ENCODE measurements at regions not wholly inside any gene's neighbourhood (a gene's known extent, or its start where the extent isn't known, plus 50 kb on each side); places are given as distances from the start of the nearest gene placed in this dataset.

GRCh38 chr4:30281986-30282385, 438.2 kb upstream of the PCDH7 start:
- Histone ChIP-seq H3K27ac (ENCODE audit: low read depth, low read length) (no peak overlapping the region), H3K4me1 (ENCODE audit: control insufficient read depth, insufficient read depth, low read length) (no peaks in the 10 kb centered on the region), H3K4me3 (ENCODE audit: low read depth, low read length) (no peak overlapping the region), H3K9me3 (ENCODE audit: control insufficient read depth, insufficient read depth, low read length) (no peaks in the 10 kb centered on the region), H3K36me3 (ENCODE audit: control insufficient read depth, insufficient read depth, low read length) (no peaks in the 10 kb centered on the region), H3K27me3 (ENCODE audit: control insufficient read depth, insufficient read depth, low read length) (no peaks in the 10 kb centered on the region)
- DNase-seq (ENCODE audit: low read depth in 4 of 6, low spot score in 6 of 6) = no peak

GRCh38 chr4:30283336-30283735, 436.8 kb upstream of the PCDH7 start:
- H3K27ac ChIP-seq (ENCODE audit: low read depth, low read length) = no peak overlapping the region
- H3K27me3 ChIP-seq (ENCODE audit: control insufficient read depth, insufficient read depth, low read length) = no peaks in the 10 kb centered on the region
- 92% methylated on average over 2 of the region's 3 CpGs for WGBS (ENCODE audit: insufficient coverage)
- no peaks in the 10 kb centered on the region for H3K4me1 ChIP-seq (ENCODE audit: control insufficient read depth, insufficient read depth, low read length)
- no peak for DNase-seq (ENCODE audit: low read depth in 4 of 6, low spot score in 6 of 6)
- H3K9me3 ChIP-seq (ENCODE audit: control insufficient read depth, insufficient read depth, low read length) = no peaks in the 10 kb centered on the region
- no peaks in the 10 kb centered on the region for H3K36me3 ChIP-seq (ENCODE audit: control insufficient read depth, insufficient read depth, low read length)
- no peak overlapping the region for H3K4me3 ChIP-seq (ENCODE audit: low read depth, low read length)

- no peak for DNase-seq (ENCODE audit: low read depth in 4 of 6, low spot score in 6 of 6)
- Histone ChIP-seq H3K4me3 (ENCODE audit: low read depth, low read length) (no peak overlapping the region), H3K36me3 (ENCODE audit: control insufficient read depth, insufficient read depth, low read length) (no peaks in the 10 kb centered on the region), H3K27ac (ENCODE audit: low read depth, low read length) (no peak overlapping the region), H3K27me3 (ENCODE audit: control insufficient read depth, insufficient read depth, low read length) (no peaks in the 10 kb centered on the region), H3K9me3 (ENCODE audit: control insufficient read depth, insufficient read depth, low read length) (no peaks in the 10 kb centered on the region), H3K4me1 (ENCODE audit: control insufficient read depth, insufficient read depth, low read length) (no peaks in the 10 kb centered on the region)
- 89% methylated on average over 3 of the region's 3 CpGs for WGBS (ENCODE audit: insufficient coverage)
These were observed 425.9 kb upstream of the PCDH7 start for GRCh38 chr4:30294295-30294694.

GRCh38 chr4:30295652-30296051, 424.5 kb upstream of the PCDH7 start:
- WGBS (ENCODE audit: insufficient coverage) = 96% methylated on average over 4 of the region's 5 CpGs
- no peaks in the 10 kb centered on the region for H3K4me1 ChIP-seq (ENCODE audit: control insufficient read depth, insufficient read depth, low read length)
- no peak overlapping the region for H3K27ac ChIP-seq (ENCODE audit: low read depth, low read length)
- H3K27me3 ChIP-seq (ENCODE audit: control insufficient read depth, insufficient read depth, low read length) = no peaks in the 10 kb centered on the region
- H3K4me3 ChIP-seq (ENCODE audit: low read depth, low read length) = no peak overlapping the region
- no peak for DNase-seq (ENCODE audit: low read depth in 4 of 6, low spot score in 6 of 6)
- no peaks in the 10 kb centered on the region for H3K9me3 ChIP-seq (ENCODE audit: control insufficient read depth, insufficient read depth, low read length)
- no peaks in the 10 kb centered on the region for H3K36me3 ChIP-seq (ENCODE audit: control insufficient read depth, insufficient read depth, low read length)

- Histone ChIP-seq H3K27ac (ENCODE audit: low read depth, low read length) (no peak overlapping the region), H3K4me3 (ENCODE audit: low read depth, low read length) (no peak overlapping the region), H3K27me3 (ENCODE audit: control insufficient read depth, insufficient read depth, low read length) (no peaks in the 10 kb centered on the region), H3K36me3 (ENCODE audit: control insufficient read depth, insufficient read depth, low read length) (no peaks in the 10 kb centered on the region), H3K4me1 (ENCODE audit: control insufficient read depth, insufficient read depth, low read length) (no peaks in the 10 kb centered on the region), H3K9me3 (ENCODE audit: control insufficient read depth, insufficient read depth, low read length) (no peaks in the 10 kb centered on the region)
- DNase-seq (ENCODE audit: low read depth in 4 of 6, low spot score in 6 of 6) = no peak
These were observed 406.2 kb upstream of the PCDH7 start for GRCh38 chr4:30314001-30314400.

- peaks cover 2% of the 10 kb centered on the region for H3K9me3 ChIP-seq (ENCODE audit: control insufficient read depth, insufficient read depth, low read length)
- H3K4me3 ChIP-seq (ENCODE audit: low read depth, low read length) = no peak overlapping the region
- no peak overlapping the region for H3K27ac ChIP-seq (ENCODE audit: low read depth, low read length)
- no peaks in the 10 kb centered on the region for H3K27me3 ChIP-seq (ENCODE audit: control insufficient read depth, insufficient read depth, low read length)
- H3K4me1 ChIP-seq (ENCODE audit: control insufficient read depth, insufficient read depth, low read length) = no peaks in the 10 kb centered on the region
- 86% methylated on average over 6 of the region's 6 CpGs for WGBS (ENCODE audit: insufficient coverage)
- H3K36me3 ChIP-seq (ENCODE audit: control insufficient read depth, insufficient read depth, low read length) = no peaks in the 10 kb centered on the region
- no peak for DNase-seq (ENCODE audit: low read depth in 4 of 6, low spot score in 6 of 6)
These were observed 389.1 kb upstream of the PCDH7 start for GRCh38 chr4:30330894-30331652.

- Histone ChIP-seq H3K9me3 (ENCODE audit: control insufficient read depth, insufficient read depth, low read length) (no peaks in the 10 kb centered on the region), H3K4me1 (ENCODE audit: control insufficient read depth, insufficient read depth, low read length) (no peaks in the 10 kb centered on the region), H3K27me3 (ENCODE audit: control insufficient read depth, insufficient read depth, low read length) (no peaks in the 10 kb centered on the region), H3K27ac (ENCODE audit: low read depth, low read length) (no peak overlapping the region), H3K4me3 (ENCODE audit: low read depth, low read length) (no peak overlapping the region), H3K36me3 (ENCODE audit: control insufficient read depth, insufficient read depth, low read length) (no peaks in the 10 kb centered on the region)
- no CpG with 5 or more reads among the region's 1 CpG for WGBS (ENCODE audit: insufficient coverage)
- no peak for DNase-seq (ENCODE audit: low read depth in 4 of 6, low spot score in 6 of 6)
These were observed 378.4 kb upstream of the PCDH7 start for GRCh38 chr4:30341731-30342130.

GRCh38 chr4:30350288-30350687, 369.9 kb upstream of the PCDH7 start:
- no peak for DNase-seq (ENCODE audit: low read depth in 4 of 6, low spot score in 6 of 6)
- Histone ChIP-seq H3K9me3 (ENCODE audit: control insufficient read depth, insufficient read depth, low read length) (no peaks in the 10 kb centered on the region), H3K4me1 (ENCODE audit: control insufficient read depth, insufficient read depth, low read length) (no peaks in the 10 kb centered on the region), H3K4me3 (ENCODE audit: low read depth, low read length) (no peak overlapping the region), H3K36me3 (ENCODE audit: control insufficient read depth, insufficient read depth, low read length) (no peaks in the 10 kb centered on the region), H3K27me3 (ENCODE audit: control insufficient read depth, insufficient read depth, low read length) (no peaks in the 10 kb centered on the region), H3K27ac (ENCODE audit: low read depth, low read length) (no peak overlapping the region)
- 57% methylated on average over 1 of the region's 2 CpGs for WGBS (ENCODE audit: insufficient coverage)

- no peak for DNase-seq (ENCODE audit: low read depth in 4 of 6, low spot score in 6 of 6)
- Histone ChIP-seq H3K27me3 (ENCODE audit: control insufficient read depth, insufficient read depth, low read length) (no peaks in the 10 kb centered on the region), H3K4me3 (ENCODE audit: low read depth, low read length) (no peak overlapping the region), H3K36me3 (ENCODE audit: control insufficient read depth, insufficient read depth, low read length) (no peaks in the 10 kb centered on the region), H3K4me1 (ENCODE audit: control insufficient read depth, insufficient read depth, low read length) (no peaks in the 10 kb centered on the region), H3K9me3 (ENCODE audit: control insufficient read depth, insufficient read depth, low read length) (no peaks in the 10 kb centered on the region), H3K27ac (ENCODE audit: low read depth, low read length) (no peak overlapping the region)
- WGBS (ENCODE audit: insufficient coverage) = no CpG with 5 or more reads among the region's 1 CpG
These were observed 365.6 kb upstream of the PCDH7 start for GRCh38 chr4:30354605-30355004.

GRCh38 chr4:30362436-30362835, 357.7 kb upstream of the PCDH7 start:
- Histone ChIP-seq H3K4me1 (ENCODE audit: control insufficient read depth, insufficient read depth, low read length) (no peaks in the 10 kb centered on the region), H3K4me3 (ENCODE audit: low read depth, low read length) (no peak overlapping the region), H3K9me3 (ENCODE audit: control insufficient read depth, insufficient read depth, low read length) (no peaks in the 10 kb centered on the region), H3K27me3 (ENCODE audit: control insufficient read depth, insufficient read depth, low read length) (no peaks in the 10 kb centered on the region), H3K27ac (ENCODE audit: low read depth, low read length) (no peak overlapping the region), H3K36me3 (ENCODE audit: control insufficient read depth, insufficient read depth, low read length) (no peaks in the 10 kb centered on the region)
- no CpG with 5 or more reads among the region's 2 CpGs for WGBS (ENCODE audit: insufficient coverage)
- DNase-seq (ENCODE audit: low read depth in 4 of 6, low spot score in 6 of 6) = no peak
